ENCODE measurements at regions not wholly inside any gene's neighbourhood (a gene's known extent, or its start where the extent isn't known, plus 50 kb on each side); places are given as distances from the start of the nearest gene placed in this dataset.

DNA sequence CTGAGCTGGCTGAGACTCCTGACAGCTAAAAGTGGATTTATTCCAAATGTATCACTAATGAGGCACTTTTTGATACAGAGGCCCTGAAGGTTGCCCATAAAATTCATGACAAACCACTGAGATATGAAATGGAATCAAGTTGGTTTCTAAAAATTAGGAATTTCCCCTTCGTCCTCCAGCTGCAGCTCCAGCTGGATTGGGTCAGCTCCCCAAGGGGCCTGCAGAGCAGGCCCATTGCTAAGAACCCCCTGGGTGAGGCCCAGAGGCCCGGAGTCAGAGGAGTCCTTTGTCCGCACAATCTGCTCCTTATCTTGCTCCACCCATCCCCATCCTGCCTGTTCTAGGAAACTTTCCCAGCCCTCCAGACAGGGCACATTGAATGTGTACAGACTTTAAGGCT is 163.5 kb upstream of the TOP1 start:
- WGBS, 2 donors, result 53 to 64% methylated on average over 3 of the region's 3 CpGs
- H3K9me3 ChIP-seq, result no peaks in the 10 kb centered on the region
- no peak for DNase-seq (ENCODE audit: low spot score in 2 of 2)

GRCh38 chr20:40866056-40866455 is 162.6 kb upstream of the TOP1 start:
- Histone ChIP-seq H3K36me3 (no peaks in the 10 kb centered on the region), H3K27me3 (no peaks in the 10 kb centered on the region), H3K4me1 (peaks cover 0 to 17% (median 0%) of the 10 kb centered on the region in 4 donors), H3K27ac (no peak overlapping the region), H3K9me3 (no peaks in the 10 kb centered on the region), H3K4me3 (no peak overlapping the region)
- TF ChIP-seq CTCF (IDR thresholded peaks at IDR 0.05), result no peak
- TF ChIP-seq EP300 (IDR thresholded peaks at IDR 0.05), result no peak
- TF ChIP-seq POLR2A (IDR thresholded peaks at IDR 0.05), result no peak
- WGBS, 2 donors, result 44 to 67% methylated on average over 1 of the region's 1 CpG
- DNase-seq (ENCODE audit: low spot score in 2 of 2), result no peak

More for the DNA sequence above, 163.5 kb upstream of the TOP1 start:
- H3K4me3 ChIP-seq, result no peak overlapping the region
- TF ChIP-seq CTCF (IDR thresholded peaks at IDR 0.05) (no peak), EP300 (IDR thresholded peaks at IDR 0.05) (no peak), POLR2A (IDR thresholded peaks at IDR 0.05) (no peak)
- no peaks in the 10 kb centered on the region for H3K27me3 ChIP-seq
- no peaks in the 10 kb centered on the region for H3K36me3 ChIP-seq
- H3K27ac ChIP-seq, result no peak overlapping the region
- H3K4me1 ChIP-seq, result peaks cover 0 to 17% (median 0%) of the 10 kb centered on the region in 4 donors

- no peak overlapping the region for H3K27ac ChIP-seq
- peak in 1 of 2 donors; percentile 7 for DNase-seq (ENCODE audit: low spot score in 2 of 2)
- TF ChIP-seq EP300 (IDR thresholded peaks at IDR 0.05), result no peak
- no peak for TF ChIP-seq POLR2A (IDR thresholded peaks at IDR 0.05)
- no peak for TF ChIP-seq CTCF (IDR thresholded peaks at IDR 0.05)
- no peaks in the 10 kb centered on the region for H3K36me3 ChIP-seq
- no peak overlapping the region for H3K4me3 ChIP-seq
- no peaks in the 10 kb centered on the region for H3K9me3 ChIP-seq
- 27 to 40% methylated on average over 6 of the region's 6 CpGs for whole genome bisulfite sequencing, 2 donors
- H3K27me3 ChIP-seq, result no peaks in the 10 kb centered on the region
- H3K4me1 ChIP-seq, result peaks cover 0 to 17% (median 0%) of the 10 kb centered on the region in 4 donors
These were observed 159.9 kb upstream of the TOP1 start for GRCh38 chr20:40868551-40869217.

DNA sequence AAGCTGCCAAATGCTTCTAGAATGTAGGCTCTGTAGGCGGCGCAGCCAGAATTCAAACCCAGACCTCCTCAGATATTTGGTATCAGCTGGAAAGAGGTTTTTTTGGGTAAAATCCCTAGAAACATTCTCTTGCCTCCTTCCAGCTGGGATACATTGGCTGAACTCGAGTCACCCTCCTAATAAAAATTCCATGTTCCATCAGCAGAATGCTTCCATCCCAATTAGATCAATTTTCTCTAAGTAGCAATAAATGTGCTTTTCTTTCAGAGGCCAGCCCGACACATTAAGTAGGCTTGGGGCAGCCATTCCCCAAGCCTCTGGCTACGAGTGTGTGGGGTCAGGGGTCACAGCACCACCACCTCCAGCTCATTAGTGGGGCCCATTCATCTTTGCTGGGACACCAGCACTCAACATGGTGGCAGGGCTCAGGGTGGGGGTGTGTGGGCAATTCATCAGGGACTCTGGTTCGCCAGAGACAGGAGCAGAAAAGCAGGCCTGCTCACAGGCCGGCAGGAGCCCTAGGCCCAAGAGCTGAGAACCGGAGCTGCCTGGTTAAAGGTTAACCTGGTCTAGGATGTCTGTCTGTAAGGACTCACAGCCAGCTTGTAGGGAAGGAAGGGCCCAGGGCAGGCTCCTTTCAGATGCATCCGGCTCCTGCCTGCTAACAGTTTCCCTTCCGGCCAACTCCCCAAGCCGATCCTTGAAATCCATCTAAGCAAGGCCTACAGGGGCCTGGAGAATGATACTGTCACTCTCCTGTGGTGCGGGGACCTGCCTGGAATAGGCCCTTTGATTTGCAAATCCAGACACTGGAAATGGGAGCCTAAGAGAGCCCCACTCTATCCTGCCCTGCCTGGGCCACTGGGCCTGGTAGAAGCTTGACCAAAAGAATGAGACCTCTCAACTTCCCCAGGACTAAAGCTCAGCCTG is 159.1 kb upstream of the TOP1 start:
- no peak for TF ChIP-seq CTCF (IDR thresholded peaks at IDR 0.05)
- TF ChIP-seq POLR2A (IDR thresholded peaks at IDR 0.05), result no peak
- TF ChIP-seq EP300 (IDR thresholded peaks at IDR 0.05), result no peak
- 56 to 70% methylated on average over 12 of the region's 12 CpGs for WGBS, 2 donors
- no peaks in the 10 kb centered on the region for H3K27me3 ChIP-seq
- H3K27ac ChIP-seq, result no peak overlapping the region
- no peaks in the 10 kb centered on the region for H3K36me3 ChIP-seq
- H3K9me3 ChIP-seq, result no peaks in the 10 kb centered on the region
- no peak overlapping the region for H3K4me3 ChIP-seq
- DNase-seq (ENCODE audit: low spot score in 2 of 2), result no peak
- H3K4me1 ChIP-seq, result peaks cover 0 to 17% (median 0%) of the 10 kb centered on the region in 4 donors
